Neural progenitor cell (in vitro differentiated cells): ENCODE measurements at regions not wholly inside any gene's neighbourhood (a gene's known extent, or its start where the extent isn't known, plus 50 kb on each side); places are given as distances from the start of the nearest gene placed in this dataset.
"Not testable (repeated sequence)": the region's sequence is repeated elsewhere in the genome, so short reads cannot be mapped to it uniquely, and the experiment has no call there.

Source experiments
- DNase-seq: peaks from one replicate; pipeline ENCODE4 v3.0.0-alpha.2; 2016; ENCODE audit warnings: low spot score
- H2AFZ ChIP-seq: fragments of 200-600 bp; sonication (generic); replicated peaks from 2 replicates; pipeline ENCODE4 v1.6.1; 2016; ENCODE audit warnings: antibody characterized with exemption
- H3F3A ChIP-seq: fragments of 200-600 bp; sonication (generic); 2 replicates; pipeline ENCODE4 v1.6.1; 2016; ENCODE audit warnings: antibody characterized with exemption, low read depth
- H3K27ac ChIP-seq: fragments of 200-600 bp; sonication (generic); 2 replicates; pipeline ENCODE4 v1.5.1; 2016; ENCODE audit warnings: mild to moderate bottlenecking
- H3K27me3 ChIP-seq: fragments of 200-600 bp; sonication (generic); 2 replicates; pipeline ENCODE4 v1.6.1; 2016; ENCODE audit warnings: mild to moderate bottlenecking, moderate library complexity
- H3K36me3 ChIP-seq: fragments of 200-600 bp; sonication (generic); 2 replicates; pipeline ENCODE4 v1.5.1; 2016
- H3K4me1 ChIP-seq: fragments of 200-600 bp; sonication (generic); 2 replicates; pipeline ENCODE4 v1.6.1; 2016; ENCODE audit warnings: mixed run types
- H3K4me2 ChIP-seq: fragments of 200-600 bp; sonication (generic); 2 replicates; pipeline ENCODE4 v1.6.1; 2016
- H3K4me3 ChIP-seq: fragments of 200-600 bp; sonication (generic); 2 replicates; pipeline ENCODE4 v1.5.1; 2016
- H3K79me2 ChIP-seq: fragments of 200-600 bp; sonication (generic); 2 replicates; pipeline ENCODE4 v1.6.1; 2016; ENCODE audit warnings: low read depth
- H3K9ac ChIP-seq: fragments of 200-600 bp; sonication (generic); 2 replicates; pipeline ENCODE4 v1.6.1; 2016
- H3K9me3 ChIP-seq: fragments of 200-600 bp; sonication (generic); 2 replicates; pipeline ENCODE4 v1.5.1; 2016; ENCODE audit warnings: low read depth
- H4K20me1 ChIP-seq: fragments of 200-600 bp; sonication (generic); 2 replicates; pipeline ENCODE4 v1.6.1; 2016; ENCODE audit warnings: low read depth
- H3K27ac Mint-ChIP-seq: 3 replicates; pipeline ENCODE4 v1.8.0; 2021; ENCODE audit warnings: mixed read lengths
- H3K27me3 Mint-ChIP-seq: 2 replicates; pipeline ENCODE4 v1.8.0; 2022; ENCODE audit warnings: low read depth, mild to moderate bottlenecking, inconsistent platforms, moderate library complexity, mixed read lengths; ENCODE audit not compliant: insufficient read depth
- H3K36me3 Mint-ChIP-seq: 3 replicates; pipeline ENCODE4 v1.8.0; 2021; ENCODE audit warnings: mixed read lengths
- H3K4me1 Mint-ChIP-seq: 3 replicates; pipeline ENCODE4 v1.8.0; 2021; ENCODE audit warnings: mixed read lengths
- H3K4me3 Mint-ChIP-seq: 3 replicates; pipeline ENCODE4 v1.8.0; 2021; ENCODE audit warnings: mild to moderate bottlenecking, moderate library complexity, mixed read lengths
- H3K9me3 Mint-ChIP-seq: 3 replicates; pipeline ENCODE4 v1.8.0; 2020; ENCODE audit warnings: mixed read lengths
- EZH2 ChIP-seq: fragments of 200-600 bp; sonication (generic); IDR thresholded peaks from 2 replicates; pipeline ENCODE4 v1.6.1; 2017; ENCODE audit warnings: antibody characterized with exemption, mild to moderate bottlenecking, moderate library complexity
- EZH2phosphoT487 ChIP-seq: fragments of 200-600 bp; sonication (generic); IDR thresholded peaks from 2 replicates; pipeline ENCODE4 v1.6.1; 2017; ENCODE audit warnings: antibody characterized with exemption
- TF ChIP-seq, protein P1 (sequence below): fragments of 200-600 bp; sonication (generic); IDR thresholded peaks from 2 replicates; pipeline ENCODE4 v1.5.1; 2017; ENCODE audit warnings: antibody characterized with exemption, mild to moderate bottlenecking

DNA sequence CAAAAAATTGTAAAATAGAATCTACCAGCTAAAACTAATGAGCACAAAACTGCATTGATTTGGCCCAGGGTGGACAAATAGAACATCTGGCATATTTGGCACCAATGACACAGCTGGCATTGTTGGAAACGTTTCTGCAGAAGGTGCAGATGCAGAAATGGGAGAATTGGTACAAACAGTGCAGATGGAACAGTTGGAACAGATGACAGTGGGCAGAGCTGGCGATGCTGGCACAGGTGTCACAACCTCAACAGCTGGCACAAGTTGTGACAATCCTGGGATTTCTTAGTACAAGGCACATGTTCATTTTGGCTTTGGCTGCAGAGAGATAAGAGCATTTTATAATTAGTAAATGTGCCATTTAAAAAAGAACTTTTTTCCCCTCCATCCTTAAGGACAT, 91.1 kb upstream of the ZBTB18 start:
- Histone ChIP-seq H3K27ac (no peak overlapping the region), H2AFZ (no peak overlapping the region), H3K9ac (no peak overlapping the region), H3K4me1 (no peaks in the 10 kb centered on the region), H3K36me3 (no peaks in the 10 kb centered on the region), H3K9me3 (no peaks in the 10 kb centered on the region), H3K4me3 (no peak overlapping the region), H3K27me3 (no peaks in the 10 kb centered on the region), H3F3A (no peaks in the 10 kb centered on the region), H3K4me2 (no peak overlapping the region), H3K79me2 (no peaks in the 10 kb centered on the region), H4K20me1 (no peaks in the 10 kb centered on the region)
- H3K27me3 Mint-ChIP-seq, result no peaks in the 10 kb centered on the region
- no peak overlapping the region for H3K4me3 Mint-ChIP-seq
- peaks cover 4% of the 10 kb centered on the region for H3K4me1 Mint-ChIP-seq
- no peaks in the 10 kb centered on the region for H3K9me3 Mint-ChIP-seq
- TF ChIP-seq EZH2phosphoT487 (no peak), EZH2 (no peak)
- TF ChIP-seq, protein P1, sequence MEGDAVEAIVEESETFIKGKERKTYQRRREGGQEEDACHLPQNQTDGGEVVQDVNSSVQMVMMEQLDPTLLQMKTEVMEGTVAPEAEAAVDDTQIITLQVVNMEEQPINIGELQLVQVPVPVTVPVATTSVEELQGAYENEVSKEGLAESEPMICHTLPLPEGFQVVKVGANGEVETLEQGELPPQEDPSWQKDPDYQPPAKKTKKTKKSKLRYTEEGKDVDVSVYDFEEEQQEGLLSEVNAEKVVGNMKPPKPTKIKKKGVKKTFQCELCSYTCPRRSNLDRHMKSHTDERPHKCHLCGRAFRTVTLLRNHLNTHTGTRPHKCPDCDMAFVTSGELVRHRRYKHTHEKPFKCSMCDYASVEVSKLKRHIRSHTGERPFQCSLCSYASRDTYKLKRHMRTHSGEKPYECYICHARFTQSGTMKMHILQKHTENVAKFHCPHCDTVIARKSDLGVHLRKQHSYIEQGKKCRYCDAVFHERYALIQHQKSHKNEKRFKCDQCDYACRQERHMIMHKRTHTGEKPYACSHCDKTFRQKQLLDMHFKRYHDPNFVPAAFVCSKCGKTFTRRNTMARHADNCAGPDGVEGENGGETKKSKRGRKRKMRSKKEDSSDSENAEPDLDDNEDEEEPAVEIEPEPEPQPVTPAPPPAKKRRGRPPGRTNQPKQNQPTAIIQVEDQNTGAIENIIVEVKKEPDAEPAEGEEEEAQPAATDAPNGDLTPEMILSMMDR, result no peak
- H3K27ac Mint-ChIP-seq, result no peak overlapping the region
- DNase-seq, result no peak
- H3K36me3 Mint-ChIP-seq, result no peaks in the 10 kb centered on the region

DNA sequence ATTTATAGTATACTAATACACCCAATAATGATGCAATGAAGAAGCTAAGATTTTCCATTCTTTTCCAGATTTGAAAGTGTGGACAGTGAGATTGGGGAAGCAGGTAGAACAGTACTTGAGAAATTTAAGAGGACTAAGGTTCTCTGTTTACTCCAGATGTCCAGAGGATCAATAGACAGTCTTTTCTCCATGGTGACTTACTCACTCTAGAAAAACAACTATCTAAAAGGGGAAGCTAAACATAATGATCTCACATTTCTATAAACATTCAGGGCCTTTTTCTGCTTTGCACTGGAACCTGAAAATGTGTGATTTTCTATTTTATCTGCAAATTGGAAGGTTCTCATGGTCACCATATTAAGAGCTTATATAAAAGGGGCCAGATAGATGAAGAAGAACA, 93.9 kb upstream of the ZBTB18 start:
- H3K27ac ChIP-seq, result no peak overlapping the region
- H3K36me3 ChIP-seq, result no peaks in the 10 kb centered on the region
- no peak overlapping the region for H3K4me2 ChIP-seq
- no peaks in the 10 kb centered on the region for H4K20me1 ChIP-seq
- Mint-ChIP-seq H3K4me3 (no peak overlapping the region), H3K36me3 (no peaks in the 10 kb centered on the region), H3K27me3 (no peaks in the 10 kb centered on the region), H3K4me1 (no peaks in the 10 kb centered on the region), H3K9me3 (no peaks in the 10 kb centered on the region), H3K27ac (no peak overlapping the region)
- no peaks in the 10 kb centered on the region for H3K4me1 ChIP-seq
- H3K9ac ChIP-seq, result no peak overlapping the region
- H3K4me3 ChIP-seq, result no peak overlapping the region
- H3F3A ChIP-seq, result no peaks in the 10 kb centered on the region
- H2AFZ ChIP-seq, result no peak overlapping the region
- no peaks in the 10 kb centered on the region for H3K9me3 ChIP-seq
- H3K27me3 ChIP-seq, result no peaks in the 10 kb centered on the region
- H3K79me2 ChIP-seq, result no peaks in the 10 kb centered on the region
- no peak for DNase-seq
- no peak for TF ChIP-seq EZH2phosphoT487
- TF ChIP-seq, protein P1, result no peak
- no peak for TF ChIP-seq EZH2

DNA sequence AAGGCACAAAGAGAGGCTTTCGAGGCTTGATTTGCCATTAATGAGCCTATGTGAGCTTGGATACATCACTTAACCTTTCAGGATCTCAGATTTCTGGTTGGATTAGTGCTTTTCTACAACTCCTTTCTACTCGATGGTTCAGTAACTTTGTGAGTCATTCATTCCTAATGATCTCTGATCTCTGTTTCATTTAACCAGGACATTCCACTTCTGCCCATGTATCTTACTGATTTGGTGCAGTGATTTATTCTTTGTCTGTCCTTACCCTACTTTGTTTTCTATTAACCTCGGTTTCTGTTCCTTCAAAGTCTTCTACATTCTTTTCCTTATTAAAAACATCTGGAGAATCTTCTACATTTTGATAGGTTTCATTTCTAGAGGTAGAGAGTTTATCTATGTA, 94.6 kb upstream of the ZBTB18 start:
- no peak overlapping the region for H3K4me3 ChIP-seq
- DNase-seq, result no peak
- H3K9me3 ChIP-seq, result no peaks in the 10 kb centered on the region
- H3K4me2 ChIP-seq, result no peak overlapping the region
- no peaks in the 10 kb centered on the region for H3F3A ChIP-seq
- Mint-ChIP-seq H3K27me3 (no peaks in the 10 kb centered on the region), H3K27ac (no peak overlapping the region), H3K9me3 (no peaks in the 10 kb centered on the region), H3K36me3 (no peaks in the 10 kb centered on the region), H3K4me1 (no peaks in the 10 kb centered on the region), H3K4me3 (no peak overlapping the region)
- no peak overlapping the region for H2AFZ ChIP-seq
- H3K27me3 ChIP-seq, result no peaks in the 10 kb centered on the region
- H3K36me3 ChIP-seq, result no peaks in the 10 kb centered on the region
- H4K20me1 ChIP-seq, result no peaks in the 10 kb centered on the region
- TF ChIP-seq, protein P1, result no peak
- TF ChIP-seq EZH2 (no peak), EZH2phosphoT487 (no peak)
- no peaks in the 10 kb centered on the region for H3K4me1 ChIP-seq
- no peaks in the 10 kb centered on the region for H3K79me2 ChIP-seq
- no peak overlapping the region for H3K9ac ChIP-seq
- H3K27ac ChIP-seq, result no peak overlapping the region

DNA sequence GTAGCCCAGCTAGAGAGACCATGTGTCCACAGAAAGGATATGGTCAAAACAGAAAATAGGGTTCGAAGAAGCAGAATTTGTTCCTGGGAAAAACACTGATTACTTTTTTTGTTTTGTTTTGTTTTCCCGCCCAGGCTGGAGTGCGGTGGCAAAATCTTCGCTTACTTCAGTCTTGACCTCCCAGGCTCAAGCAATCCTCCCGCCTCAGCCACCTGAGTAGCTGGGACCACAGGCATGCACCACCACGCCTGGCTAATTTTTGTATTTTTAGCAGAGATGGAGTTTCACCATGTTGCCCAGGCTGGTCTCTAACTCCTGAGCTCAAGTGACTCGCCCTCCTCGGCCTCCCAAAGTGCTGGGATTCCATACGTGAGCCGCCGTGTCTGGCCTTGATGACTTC, 99.9 kb upstream of the ZBTB18 start:
- not testable (repeated sequence) for H3K4me2 ChIP-seq, H3K4me3 Mint-ChIP-seq, H3K36me3 Mint-ChIP-seq

More for the DNA sequence above, 99.9 kb upstream of the ZBTB18 start:
- H3K27me3 ChIP-seq, H3K4me3 ChIP-seq, H3K36me3 ChIP-seq, H2AFZ ChIP-seq, H3K27ac Mint-ChIP-seq, H3K9ac ChIP-seq, H3K27ac ChIP-seq, H3K4me1 ChIP-seq, H3F3A ChIP-seq, H3K27me3 Mint-ChIP-seq, H3K9me3 Mint-ChIP-seq, H3K79me2 ChIP-seq, H4K20me1 ChIP-seq, H3K9me3 ChIP-seq, DNase-seq, H3K4me1 Mint-ChIP-seq: not testable (repeated sequence)
